GM06990 (cell line): ENCODE measurements at regions not wholly inside any gene's neighbourhood (a gene's known extent, or its start where the extent isn't known, plus 50 kb on each side); places are given as distances from the start of the nearest gene placed in this dataset.

Source experiments
- DNase-seq: peaks from one replicate; pipeline ENCODE4 v3.0.0-alpha.2; 2011; ENCODE audit not compliant: insufficient read length; ENCODE audit errors: extremely low read depth
- H3K27me3 ChIP-seq: replicated peaks from 2 replicates; pipeline ENCODE4 v1.6.0; 2011; ENCODE audit warnings: low read length; ENCODE audit not compliant: control insufficient read depth, insufficient read depth
- H3K36me3 ChIP-seq: 2 replicates; pipeline ENCODE4 v1.5.1; 2011; ENCODE audit warnings: low read length; ENCODE audit not compliant: control insufficient read depth, insufficient read depth
- H3K4me3 ChIP-seq: replicated peaks from 2 replicates; pipeline ENCODE4 v1.5.1; 2011; ENCODE audit warnings: low read depth, mild to moderate bottlenecking, control low read depth, low read length
- CTCF ChIP-seq: IDR thresholded peaks from 2 replicates; pipeline ENCODE4 v1.5.1; 2011; ENCODE audit warnings: low read length, control low read depth, mild to moderate bottlenecking, inconsistent platforms; ENCODE audit not compliant: insufficient read depth, poor library complexity, severe bottlenecking

DNA sequence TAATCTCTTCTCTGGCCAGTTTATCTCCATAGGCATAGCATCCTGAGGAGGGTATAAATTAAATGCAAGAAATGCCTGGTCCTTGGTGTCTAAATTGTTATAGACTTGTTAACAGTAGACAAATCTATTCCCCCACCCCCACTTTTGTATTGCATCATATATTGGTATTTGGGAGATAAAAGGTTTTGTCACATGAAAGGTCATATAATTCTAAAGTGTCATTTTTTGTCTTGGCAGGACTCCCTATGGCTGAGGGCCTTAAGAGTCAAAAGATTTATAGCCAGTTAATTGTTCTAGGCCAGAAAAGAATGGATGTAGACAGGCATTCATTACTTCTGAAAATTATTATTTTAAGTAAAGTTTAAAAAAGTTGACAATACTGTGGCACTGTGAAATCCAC is 90.3 kb upstream of the MOCS2 start:
- Histone ChIP-seq H3K4me3 (no peak overlapping the region), H3K27me3 (no peaks in the 10 kb centered on the region), H3K36me3 (no peaks in the 10 kb centered on the region)
- TF ChIP-seq CTCF: no peak
- no peak for DNase-seq

GRCh38 chr5:53200306-53200705 is 90.7 kb upstream of the MOCS2 start:
- DNase-seq: no peak
- no peak for TF ChIP-seq CTCF
- no peaks in the 10 kb centered on the region for H3K36me3 ChIP-seq
- H3K4me3 ChIP-seq: no peak overlapping the region
- no peaks in the 10 kb centered on the region for H3K27me3 ChIP-seq

GRCh38 chr5:53201746-53202145 is 92.2 kb upstream of the MOCS2 start:
- DNase-seq: no peak
- Histone ChIP-seq H3K27me3 (no peaks in the 10 kb centered on the region), H3K4me3 (no peak overlapping the region), H3K36me3 (no peaks in the 10 kb centered on the region)
- TF ChIP-seq CTCF: peak; percentile 39

- Histone ChIP-seq H3K4me3 (no peak overlapping the region), H3K27me3 (no peaks in the 10 kb centered on the region), H3K36me3 (no peaks in the 10 kb centered on the region)
- DNase-seq: no peak
- no peak for TF ChIP-seq CTCF
Measured at GRCh38 chr5:53206562-53206961, 97.0 kb upstream of the MOCS2 start.

DNA sequence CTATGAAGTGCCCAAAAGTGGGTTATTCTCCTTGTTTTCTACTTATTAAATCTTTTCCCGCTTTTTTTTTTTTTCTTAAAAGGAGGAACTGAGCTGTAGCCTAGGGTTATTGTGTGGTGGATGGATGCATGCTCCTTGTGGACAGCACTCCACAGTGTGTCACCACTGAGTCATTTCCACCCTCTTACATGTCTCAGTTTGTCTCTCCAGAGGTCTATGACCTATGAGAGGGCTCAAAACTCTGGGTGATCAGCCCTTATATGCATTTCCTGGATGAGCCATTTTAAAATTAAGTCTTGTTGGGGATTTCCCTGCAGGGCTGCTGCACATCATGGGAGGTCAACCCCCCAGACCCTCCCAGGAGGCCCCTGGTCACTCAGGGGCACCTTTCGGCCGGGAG is 102.2 kb upstream of the MOCS2 start:
- no peak for DNase-seq
- no peaks in the 10 kb centered on the region for H3K36me3 ChIP-seq
- H3K27me3 ChIP-seq: no peaks in the 10 kb centered on the region
- H3K4me3 ChIP-seq: no peak overlapping the region
- TF ChIP-seq CTCF: no peak

DNA sequence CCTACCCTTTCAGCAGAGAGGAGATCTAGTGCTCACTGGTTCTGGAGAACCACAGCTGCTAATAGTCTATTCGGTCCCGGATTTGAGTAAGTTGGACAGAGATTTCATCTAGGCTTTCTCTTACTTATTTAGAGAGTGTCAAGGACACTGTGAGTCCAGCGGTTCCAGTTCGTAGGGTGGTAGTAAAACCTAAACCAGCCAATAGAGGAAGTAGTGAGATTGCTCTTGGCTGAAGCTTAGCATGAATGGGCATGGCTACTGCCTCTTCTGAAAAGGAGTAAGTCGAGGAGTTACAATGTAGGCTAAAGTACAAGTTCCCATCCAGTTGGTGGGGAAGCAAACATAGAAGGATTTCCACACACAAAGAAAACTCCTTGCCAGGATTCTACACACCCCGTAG is 109.6 kb upstream of the MOCS2 start:
- no peaks in the 10 kb centered on the region for H3K27me3 ChIP-seq
- H3K4me3 ChIP-seq: no peak overlapping the region
- DNase-seq: no peak
- peak; percentile 2 for TF ChIP-seq CTCF
- no peaks in the 10 kb centered on the region for H3K36me3 ChIP-seq
